ENCODE measurements at regions not wholly inside any gene's neighbourhood (a gene's known extent, or its start where the extent isn't known, plus 50 kb on each side); places are given as distances from the start of the nearest gene placed in this dataset.

DNA sequence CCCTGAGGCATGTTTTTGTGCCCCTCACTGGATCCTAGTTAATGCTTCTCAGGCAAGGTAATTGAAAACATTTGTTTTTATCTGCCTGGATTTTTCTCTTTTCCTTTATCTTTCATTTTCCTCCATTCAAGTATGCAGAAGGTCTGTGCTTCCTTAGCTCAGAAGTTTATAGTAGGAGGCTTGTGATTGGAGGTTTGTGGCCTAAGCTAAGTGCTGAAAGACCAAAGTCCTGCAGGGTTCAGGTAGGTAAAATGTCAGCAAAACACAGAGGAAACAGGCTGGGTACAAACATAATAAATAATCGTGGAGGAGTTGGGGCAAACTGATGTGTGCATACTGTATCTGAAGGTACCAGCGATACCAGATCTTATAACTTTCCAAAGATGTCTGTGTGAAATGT lies 230.9 kb upstream of the KLF4 start:
- ChIA-PET POLR2A (ENCODE audit: unreplicated experiment) (no interaction called here), CTCF (interaction anchor here (1.0 kb wide), 1 partner anchor 839 kb away, joined by 4 read pairs; no protein-coding TSS in a partner anchor)
- Histone ChIP-seq H4K8ac (ENCODE audit: low read depth in 2 of 2, low read length in 2 of 2) (no peak overlapping the region), H3K9me3 (ENCODE audit: control insufficient read depth, insufficient read depth, low read length) (no peaks in the 10 kb centered on the region), H3K4ac (ENCODE audit: low read depth, low read length) (no peak overlapping the region), H4K5ac (ENCODE audit: low read depth, low read length) (no peak overlapping the region), H3K27me3 (ENCODE audit: control insufficient read depth, insufficient read depth, low read length) (peaks cover 4% of the 10 kb centered on the region), H3K4me2 (ENCODE audit: low read depth, low read length) (no peak overlapping the region), H2BK20ac (ENCODE audit: low read depth, low read length) (no peak overlapping the region), H2BK15ac (ENCODE audit: low read depth, low read length) (no peak overlapping the region), H4K91ac (ENCODE audit: insufficient read depth, low read depth, low read length) (no peak overlapping the region), H3K23ac (ENCODE audit: low read depth, low read length) (no peak overlapping the region), H2BK120ac (ENCODE audit: low read depth, low read length) (no peak overlapping the region), H2AK9ac (replicated peaks; ENCODE audit: low read depth, low read length, poor library complexity) (no peak overlapping the region), H3K27ac (ENCODE audit: insufficient read depth, low read length) (no peak overlapping the region), H3K4me3 (ENCODE audit: insufficient read depth, low read depth, low read length) (no peak overlapping the region), H3K9ac (ENCODE audit: low read depth, low read length) (no peak overlapping the region), H2AK5ac (ENCODE audit: low read depth, low read length) (no peak overlapping the region), H3K56ac (ENCODE audit: extremely low read depth, insufficient read depth, low read length) (no peak overlapping the region), H2AFZ (replicated peaks; ENCODE audit: low read length, poor library complexity) (no peak overlapping the region), H3K79me1 (ENCODE audit: low read depth in 1 of 2, low read length in 2 of 2) (no peaks in the 10 kb centered on the region), H4K20me1 (ENCODE audit: insufficient read depth, low read length) (no peaks in the 10 kb centered on the region), H3K36me3 (ENCODE audit: control insufficient read depth, insufficient read depth, low read length) (no peaks in the 10 kb centered on the region), H2BK5ac (ENCODE audit: low read depth, low read length, poor library complexity, severe bottlenecking) (no peak overlapping the region), H3K4me1 (ENCODE audit: control insufficient read depth, insufficient read depth, low read length) (no peaks in the 10 kb centered on the region; the same call in 1 of the 2 replicates), H3K18ac (ENCODE audit: low read depth, low read length) (no peak overlapping the region), H3K9me1 (ENCODE audit: insufficient read depth, low read length) (no peaks in the 10 kb centered on the region), H3K14ac (replicated peaks; ENCODE audit: low read depth, low read length) (no peak overlapping the region)
- dilution Hi-C loops (cut with HindIII; ENCODE audit: low sequenced_read_pairs, unreplicated experiment): no loop called here
- no CpG with 5 or more reads among the region's 2 CpGs for WGBS, 2 experiments (ENCODE audit: extremely low coverage in 2 of 2, insufficient read length in 1 of 2)
- DNase-seq: no peak
- in situ Hi-C loops (cut with MboI; ENCODE audit: low sequenced_read_pairs): no loop called here
- BruUV-seq (replicated peaks): no TSS peak
- intact Hi-C loops (cut with micrococcal nuclease): no loop called here
- no peak for ATAC-seq (ENCODE audit: low read depth)
- TF ChIP-seq, protein P1, sequence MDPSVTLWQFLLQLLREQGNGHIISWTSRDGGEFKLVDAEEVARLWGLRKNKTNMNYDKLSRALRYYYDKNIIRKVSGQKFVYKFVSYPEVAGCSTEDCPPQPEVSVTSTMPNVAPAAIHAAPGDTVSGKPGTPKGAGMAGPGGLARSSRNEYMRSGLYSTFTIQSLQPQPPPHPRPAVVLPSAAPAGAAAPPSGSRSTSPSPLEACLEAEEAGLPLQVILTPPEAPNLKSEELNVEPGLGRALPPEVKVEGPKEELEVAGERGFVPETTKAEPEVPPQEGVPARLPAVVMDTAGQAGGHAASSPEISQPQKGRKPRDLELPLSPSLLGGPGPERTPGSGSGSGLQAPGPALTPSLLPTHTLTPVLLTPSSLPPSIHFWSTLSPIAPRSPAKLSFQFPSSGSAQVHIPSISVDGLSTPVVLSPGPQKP (IDR thresholded peaks at IDR 0.05; ENCODE audit: borderline replicate concordance, low read depth, low read length): no peak
- TF ChIP-seq MXI1 (IDR thresholded peaks at IDR 0.05; ENCODE audit: borderline replicate concordance, low read depth, low read length) (no peak), CHD1 (IDR thresholded peaks at IDR 0.05; ENCODE audit: low read depth, low read length) (no peak), MAFK (IDR thresholded peaks at IDR 0.05; ENCODE audit: low read depth, low read length) (no peak), NFE2L2 (IDR thresholded peaks at IDR 0.05; ENCODE audit: low read depth, low read length) (no peak), RCOR1 (IDR thresholded peaks at IDR 0.05; ENCODE audit: insufficient replicate concordance, low read length) (no peak), SMC3 (IDR thresholded peaks at IDR 0.05; ENCODE audit: low read depth, low read length) (no peak), CEBPB (IDR thresholded peaks at IDR 0.05; ENCODE audit: low read depth, low read length) (no peak), POLR2A (IDR thresholded peaks at IDR 0.05; ENCODE audit: low read depth, low read length) (no peak)
